ENCODE measurements at regions not wholly inside any gene's neighbourhood (a gene's known extent, or its start where the extent isn't known, plus 50 kb on each side); places are given as distances from the start of the nearest gene placed in this dataset.

DNA sequence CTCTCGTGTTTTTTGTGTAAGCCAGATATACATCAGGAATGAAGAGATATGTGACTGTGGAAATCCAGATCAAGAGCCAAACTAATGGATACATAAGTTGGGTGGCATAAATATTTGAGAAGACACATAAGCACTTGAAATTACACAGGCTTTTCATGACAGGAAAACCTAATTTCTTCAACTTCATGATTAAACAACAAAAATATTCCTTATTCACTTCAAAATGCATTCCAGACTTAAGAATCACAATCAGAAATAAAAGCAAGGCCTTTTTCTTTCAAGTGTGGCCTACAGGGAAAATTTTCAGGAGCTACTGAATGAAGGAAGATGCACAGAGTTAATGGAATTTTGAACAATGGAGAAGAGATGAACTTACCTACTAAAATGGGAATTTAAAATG, 515.6 kb downstream of the FOXG1 start:
- no peak overlapping the region for H3K4me3 ChIP-seq (replicated peaks in 1 of 2; ENCODE audit: low read depth in 2 of 2, low read length in 2 of 2)
- TF ChIP-seq CTCF (IDR thresholded peaks at IDR 0.05; ENCODE audit: low read depth, low read length): no peak
- DNase-seq (ENCODE audit: low read depth in 2 of 2): peak; percentile 13 to 65

- H3K4me3 ChIP-seq (replicated peaks in 1 of 2; ENCODE audit: low read depth in 2 of 2, low read length in 2 of 2): no peak overlapping the region
- DNase-seq (ENCODE audit: low read depth in 2 of 2): no peak
- TF ChIP-seq CTCF (IDR thresholded peaks at IDR 0.05; ENCODE audit: low read depth, low read length): no peak
Observed at GRCh38 chr14:29290441-29290840, 523.9 kb downstream of the FOXG1 start.

DNA sequence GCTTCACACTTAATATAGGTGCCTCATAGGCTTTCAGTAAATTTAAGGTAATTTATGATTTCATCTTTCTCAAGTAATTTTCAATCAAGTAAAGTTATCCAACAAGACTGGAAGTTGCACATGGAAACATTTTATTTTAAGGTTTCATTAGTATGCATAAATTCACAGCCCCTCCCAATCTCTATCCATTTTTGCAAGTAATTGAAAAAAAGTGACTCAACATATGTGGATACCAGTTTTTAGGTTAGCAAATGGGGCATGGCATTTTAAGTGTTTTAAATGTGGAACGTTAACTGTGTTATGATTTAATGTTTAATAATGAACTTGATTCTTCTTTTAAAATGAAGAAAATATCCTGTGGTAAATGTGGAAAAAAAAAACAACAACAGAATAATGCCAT, 532.8 kb downstream of the FOXG1 start:
- H3K4me3 ChIP-seq (replicated peaks in 1 of 2; ENCODE audit: low read depth in 2 of 2, low read length in 2 of 2): no peak overlapping the region
- TF ChIP-seq CTCF (IDR thresholded peaks at IDR 0.05; ENCODE audit: low read depth, low read length): no peak

DNA sequence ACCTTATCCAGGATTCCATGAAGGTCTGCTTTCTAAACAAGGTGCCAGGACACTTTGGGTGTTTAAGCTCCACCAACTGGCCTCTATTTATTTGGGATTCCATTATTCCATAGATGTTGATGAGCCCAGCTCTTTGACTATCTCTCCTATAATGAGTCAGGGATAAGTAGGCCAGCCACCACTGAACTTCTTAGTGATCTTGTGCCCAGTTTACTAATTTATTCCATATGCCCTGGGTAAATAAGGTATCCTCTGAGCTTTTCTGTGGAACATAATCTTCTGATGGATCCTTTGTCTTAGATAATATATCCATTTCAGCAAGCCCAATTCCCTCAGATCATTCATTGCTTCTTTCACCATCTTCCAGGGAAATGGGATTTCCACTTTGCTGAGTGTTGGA, 535.0 kb downstream of the FOXG1 start:
- no peak for TF ChIP-seq CTCF (IDR thresholded peaks at IDR 0.05; ENCODE audit: low read depth, low read length)
- DNase-seq (ENCODE audit: low read depth in 2 of 2): no peak
- H3K4me3 ChIP-seq (replicated peaks in 1 of 2; ENCODE audit: low read depth in 2 of 2, low read length in 2 of 2): no peak overlapping the region

More for the DNA sequence above, 532.8 kb downstream of the FOXG1 start:
- no peak for DNase-seq (ENCODE audit: low read depth in 2 of 2)

GRCh38 chr14:29310210-29310609, 543.6 kb downstream of the FOXG1 start:
- DNase-seq (ENCODE audit: low read depth in 2 of 2): peak in 1 of 2 donors; percentile 5
- no peak overlapping the region for H3K4me3 ChIP-seq (replicated peaks in 1 of 2; ENCODE audit: low read depth in 2 of 2, low read length in 2 of 2)
- TF ChIP-seq CTCF (IDR thresholded peaks at IDR 0.05; ENCODE audit: low read depth, low read length): no peak

DNA sequence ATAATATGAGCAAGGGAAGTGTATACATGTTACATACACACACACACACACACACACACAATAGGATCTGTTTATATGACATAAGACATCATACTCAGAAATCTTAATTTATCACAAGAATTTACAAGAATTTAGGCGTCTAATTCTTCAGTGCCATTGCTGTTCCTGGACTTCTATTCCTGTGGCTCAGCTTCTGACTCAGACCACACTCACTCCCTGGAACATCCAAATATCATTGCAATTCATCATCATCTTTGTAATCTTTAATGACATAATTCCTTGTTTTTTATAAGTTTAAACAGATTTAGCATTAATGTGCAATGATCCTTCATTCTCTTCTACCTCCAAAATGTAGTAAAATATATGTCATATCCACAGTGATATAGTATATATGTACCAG, 544.2 kb downstream of the FOXG1 start:
- TF ChIP-seq CTCF (IDR thresholded peaks at IDR 0.05; ENCODE audit: low read depth, low read length): no peak
- H3K4me3 ChIP-seq (replicated peaks in 1 of 2; ENCODE audit: low read depth in 2 of 2, low read length in 2 of 2): no peak overlapping the region
- DNase-seq (ENCODE audit: low read depth in 2 of 2): peak; percentile 51 to 91

DNA sequence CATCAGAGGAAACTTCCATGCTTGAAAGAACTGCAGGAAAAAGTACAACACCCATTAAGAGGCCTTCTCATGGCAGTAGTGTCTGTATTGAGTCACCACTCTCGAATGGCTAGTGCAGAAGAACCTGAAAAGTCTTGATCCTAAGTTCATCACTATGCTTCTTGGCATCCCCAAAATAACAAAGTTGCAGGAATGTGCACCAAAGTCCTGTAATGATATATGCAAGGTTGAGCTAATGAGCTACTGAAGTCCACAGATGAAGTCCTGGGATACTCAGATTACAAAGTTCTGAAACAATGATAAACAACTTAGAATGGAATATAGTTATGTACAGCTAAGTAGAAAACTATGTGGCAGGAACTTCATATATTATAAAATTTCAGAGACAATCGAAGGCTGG, 545.4 kb downstream of the FOXG1 start:
- no peak overlapping the region for H3K4me3 ChIP-seq (replicated peaks in 1 of 2; ENCODE audit: low read depth in 2 of 2, low read length in 2 of 2)
- no peak for TF ChIP-seq CTCF (IDR thresholded peaks at IDR 0.05; ENCODE audit: low read depth, low read length)
- peak in 1 of 2 donors; percentile 44 for DNase-seq (ENCODE audit: low read depth in 2 of 2)

Data from cardiac fibroblast (primary cell).